ENCODE measurements at regions not wholly inside any gene's neighbourhood (a gene's known extent, or its start where the extent isn't known, plus 50 kb on each side); places are given as distances from the start of the nearest gene placed in this dataset.

GRCh38 chr1:4527819-4528218 is 126.6 kb upstream of the AJAP1 start:
- Histone ChIP-seq H3K9me3 (no peaks in the 10 kb centered on the region), H3K36me3 (no peaks in the 10 kb centered on the region), H3K27me3 (no peaks in the 10 kb centered on the region), H3K4me3 (no peak overlapping the region), H3K27ac (no peak overlapping the region), H3K4me1 (no peaks in the 10 kb centered on the region)
- intact Hi-C loops (cut with DNase I; ENCODE audit: low total_unique reads): no loop called here
- DNase-seq: no peak
- TF ChIP-seq POLR2A (IDR thresholded peaks at IDR 0.05) (no peak), CTCF (IDR thresholded peaks at IDR 0.05) (no peak)

GRCh38 chr1:4528590-4528989 is 125.8 kb upstream of the AJAP1 start:
- no peaks in the 10 kb centered on the region for H3K9me3 ChIP-seq
- H3K36me3 ChIP-seq: no peaks in the 10 kb centered on the region
- H3K27me3 ChIP-seq: no peaks in the 10 kb centered on the region
- intact Hi-C loops (cut with DNase I; ENCODE audit: low total_unique reads): no loop called here
- no peak for DNase-seq
- H3K27ac ChIP-seq: no peak overlapping the region
- TF ChIP-seq CTCF (IDR thresholded peaks at IDR 0.05): no peak
- TF ChIP-seq POLR2A (IDR thresholded peaks at IDR 0.05): no peak
- H3K4me1 ChIP-seq: no peaks in the 10 kb centered on the region
- H3K4me3 ChIP-seq: no peak overlapping the region

GRCh38 chr1:4529446-4530165 is 124.8 kb upstream of the AJAP1 start:
- H3K27me3 ChIP-seq: no peaks in the 10 kb centered on the region
- no peaks in the 10 kb centered on the region for H3K9me3 ChIP-seq
- TF ChIP-seq CTCF (IDR thresholded peaks at IDR 0.05) (no peak), POLR2A (IDR thresholded peaks at IDR 0.05) (no peak)
- H3K4me3 ChIP-seq: no peak overlapping the region
- no peaks in the 10 kb centered on the region for H3K4me1 ChIP-seq
- intact Hi-C loops (cut with DNase I; ENCODE audit: low total_unique reads): no loop called here
- H3K36me3 ChIP-seq: no peaks in the 10 kb centered on the region
- DNase-seq: no peak
- H3K27ac ChIP-seq: no peak overlapping the region

- no peaks in the 10 kb centered on the region for H3K4me1 ChIP-seq
- no peaks in the 10 kb centered on the region for H3K9me3 ChIP-seq
- intact Hi-C loops (cut with DNase I; ENCODE audit: low total_unique reads): no loop called here
- H3K27me3 ChIP-seq: no peaks in the 10 kb centered on the region
- no peak overlapping the region for H3K4me3 ChIP-seq
- no peak for DNase-seq
- no peak overlapping the region for H3K27ac ChIP-seq
- H3K36me3 ChIP-seq: no peaks in the 10 kb centered on the region
- TF ChIP-seq POLR2A (IDR thresholded peaks at IDR 0.05): no peak
- no peak for TF ChIP-seq CTCF (IDR thresholded peaks at IDR 0.05)
Observed at GRCh38 chr1:4530166-4530785, 124.1 kb upstream of the AJAP1 start.

GRCh38 chr1:4531842-4532241 is 122.6 kb upstream of the AJAP1 start:
- Histone ChIP-seq H3K27me3 (no peaks in the 10 kb centered on the region), H3K27ac (no peak overlapping the region), H3K4me3 (no peak overlapping the region), H3K36me3 (no peaks in the 10 kb centered on the region), H3K9me3 (peaks cover 0 to 8% of the 10 kb centered on the region in 2 donors), H3K4me1 (no peaks in the 10 kb centered on the region)
- TF ChIP-seq POLR2A (IDR thresholded peaks at IDR 0.05): no peak
- TF ChIP-seq CTCF (IDR thresholded peaks at IDR 0.05): no peak
- intact Hi-C loops (cut with DNase I; ENCODE audit: low total_unique reads): no loop called here
- no peak for DNase-seq
